HFFc6 (cell line): ENCODE measurements at regions not wholly inside any gene's neighbourhood (a gene's known extent, or its start where the extent isn't known, plus 50 kb on each side); places are given as distances from the start of the nearest gene placed in this dataset.

Source experiments
- DNase-seq: peaks from one replicate; pipeline ENCODE4 v3.0.0-alpha.2; 2018
- H3K27ac Mint-ChIP-seq: 2 replicates; pipeline ENCODE4 v1.8.0; 2020; ENCODE audit warnings: mild to moderate bottlenecking, mixed read lengths
- H3K27me3 Mint-ChIP-seq: 2 replicates; pipeline ENCODE4 v1.8.0; 2021; ENCODE audit warnings: mild to moderate bottlenecking, moderate library complexity, mixed read lengths; ENCODE audit not compliant: insufficient read depth
- H3K36me3 Mint-ChIP-seq: 2 replicates; pipeline ENCODE4 v1.8.0; 2021; ENCODE audit warnings: low read depth, mixed read lengths
- H3K4me1 Mint-ChIP-seq: 2 replicates; pipeline ENCODE4 v1.8.0; 2020; ENCODE audit warnings: low read depth, mixed read lengths
- H3K4me3 Mint-ChIP-seq: 2 replicates; pipeline ENCODE4 v1.8.0; 2020; ENCODE audit warnings: mild to moderate bottlenecking, moderate library complexity, mixed read lengths
- H3K9me3 Mint-ChIP-seq: 2 replicates; pipeline ENCODE4 v1.8.0; 2020; ENCODE audit warnings: mild to moderate bottlenecking, mixed read lengths
- TF ChIP-seq, protein P1 (sequence below): fragments of 200-600 bp; sonication (generic); IDR thresholded peaks from 2 replicates; pipeline ENCODE4 v1.5.0; 2021; ENCODE audit warnings: antibody characterized with exemption, mild to moderate bottlenecking

DNA sequence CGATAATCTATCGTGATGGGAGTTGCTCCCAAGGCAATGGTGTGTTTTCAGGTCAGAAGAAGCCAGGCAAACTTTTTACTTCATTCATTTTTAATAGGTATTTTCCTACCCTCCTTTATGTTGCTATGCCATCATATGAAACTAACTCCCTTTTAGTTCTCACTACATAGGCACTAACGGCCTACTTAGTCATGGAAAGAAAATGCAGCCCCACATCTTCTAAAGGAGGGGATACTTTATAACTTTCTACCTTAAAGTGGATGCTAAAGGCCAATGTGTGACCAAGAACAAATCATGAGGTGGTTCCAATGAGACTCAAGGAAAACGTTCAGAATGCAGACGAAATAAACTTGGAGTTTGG is 193.8 kb downstream of the FOXA2 start:
- TF ChIP-seq, protein P1, sequence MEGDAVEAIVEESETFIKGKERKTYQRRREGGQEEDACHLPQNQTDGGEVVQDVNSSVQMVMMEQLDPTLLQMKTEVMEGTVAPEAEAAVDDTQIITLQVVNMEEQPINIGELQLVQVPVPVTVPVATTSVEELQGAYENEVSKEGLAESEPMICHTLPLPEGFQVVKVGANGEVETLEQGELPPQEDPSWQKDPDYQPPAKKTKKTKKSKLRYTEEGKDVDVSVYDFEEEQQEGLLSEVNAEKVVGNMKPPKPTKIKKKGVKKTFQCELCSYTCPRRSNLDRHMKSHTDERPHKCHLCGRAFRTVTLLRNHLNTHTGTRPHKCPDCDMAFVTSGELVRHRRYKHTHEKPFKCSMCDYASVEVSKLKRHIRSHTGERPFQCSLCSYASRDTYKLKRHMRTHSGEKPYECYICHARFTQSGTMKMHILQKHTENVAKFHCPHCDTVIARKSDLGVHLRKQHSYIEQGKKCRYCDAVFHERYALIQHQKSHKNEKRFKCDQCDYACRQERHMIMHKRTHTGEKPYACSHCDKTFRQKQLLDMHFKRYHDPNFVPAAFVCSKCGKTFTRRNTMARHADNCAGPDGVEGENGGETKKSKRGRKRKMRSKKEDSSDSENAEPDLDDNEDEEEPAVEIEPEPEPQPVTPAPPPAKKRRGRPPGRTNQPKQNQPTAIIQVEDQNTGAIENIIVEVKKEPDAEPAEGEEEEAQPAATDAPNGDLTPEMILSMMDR: no peak
- no peaks in the 10 kb centered on the region; the same call in 1 of the 2 replicates for H3K36me3 Mint-ChIP-seq
- DNase-seq: no peak
- H3K4me3 Mint-ChIP-seq: no peak overlapping the region
- no peaks in the 10 kb centered on the region for H3K27me3 Mint-ChIP-seq
- no peaks in the 10 kb centered on the region for H3K4me1 Mint-ChIP-seq
- peaks cover 52% of the 10 kb centered on the region for H3K9me3 Mint-ChIP-seq
- no peak overlapping the region for H3K27ac Mint-ChIP-seq

DNA sequence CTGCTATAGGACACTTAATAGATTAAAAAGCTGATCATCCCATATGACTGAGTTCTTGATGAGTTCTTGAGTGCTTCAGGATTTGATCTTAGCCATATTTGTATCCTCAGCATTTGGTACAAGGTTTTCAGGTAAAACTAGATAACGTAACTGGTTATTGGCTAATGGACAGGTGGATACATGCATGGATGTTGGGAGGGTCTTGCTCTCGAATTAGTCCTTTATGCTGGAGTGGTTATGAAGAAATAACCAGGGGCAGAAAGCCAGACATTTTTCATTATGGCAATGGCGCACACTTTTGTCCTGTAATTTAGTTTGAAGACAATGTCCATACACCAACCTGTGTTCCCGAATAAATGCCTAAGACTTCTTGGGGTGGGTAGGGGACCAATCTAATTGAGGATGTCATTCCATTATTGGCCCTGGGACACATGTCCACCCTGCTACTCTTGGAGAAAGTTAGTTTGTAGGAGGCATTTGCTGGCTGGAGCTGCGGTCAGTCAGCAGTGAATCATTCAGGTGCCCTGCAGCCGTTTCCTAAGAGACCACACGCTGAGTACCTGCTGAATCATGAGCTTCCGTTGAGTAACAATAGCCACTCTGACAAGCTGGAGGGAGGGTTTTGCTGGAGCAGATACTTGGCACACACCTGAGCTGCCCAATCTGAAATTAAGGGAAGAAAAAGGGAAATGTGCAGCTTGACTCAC is 194.4 kb downstream of the FOXA2 start:
- TF ChIP-seq, protein P1: no peak
- Mint-ChIP-seq H3K4me1 (no peaks in the 10 kb centered on the region), H3K9me3 (peaks cover 51% of the 10 kb centered on the region), H3K36me3 (no peaks in the 10 kb centered on the region; the same call in 1 of the 2 replicates), H3K4me3 (no peak overlapping the region), H3K27me3 (no peaks in the 10 kb centered on the region), H3K27ac (no peak overlapping the region)
- DNase-seq: no peak

DNA sequence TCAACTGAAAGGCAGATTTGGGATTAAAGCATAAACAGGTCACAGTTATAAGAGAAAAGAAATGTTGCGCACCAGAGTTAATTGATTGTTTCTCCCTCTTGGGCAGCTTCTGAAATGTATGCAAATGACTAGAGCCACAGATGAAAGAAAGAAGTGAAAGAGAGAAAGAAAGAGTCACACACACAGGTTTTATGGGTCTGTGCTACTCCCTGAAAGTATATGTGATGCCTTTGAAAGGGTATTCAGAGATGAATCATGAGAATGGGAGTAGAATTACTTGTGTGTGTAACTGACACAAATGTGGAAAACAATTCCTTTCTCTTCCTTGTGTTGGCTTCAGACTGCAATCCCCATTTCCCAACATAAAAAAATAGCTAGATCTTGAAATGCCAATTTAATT is 196.9 kb downstream of the FOXA2 start:
- no peaks in the 10 kb centered on the region for H3K27me3 Mint-ChIP-seq
- H3K36me3 Mint-ChIP-seq: no peaks in the 10 kb centered on the region; the same call in 1 of the 2 replicates
- no peaks in the 10 kb centered on the region for H3K4me1 Mint-ChIP-seq
- DNase-seq: no peak
- H3K27ac Mint-ChIP-seq: no peak overlapping the region
- TF ChIP-seq, protein P1: no peak
- no peak overlapping the region for H3K4me3 Mint-ChIP-seq
- H3K9me3 Mint-ChIP-seq: peaks cover 39% of the 10 kb centered on the region

DNA sequence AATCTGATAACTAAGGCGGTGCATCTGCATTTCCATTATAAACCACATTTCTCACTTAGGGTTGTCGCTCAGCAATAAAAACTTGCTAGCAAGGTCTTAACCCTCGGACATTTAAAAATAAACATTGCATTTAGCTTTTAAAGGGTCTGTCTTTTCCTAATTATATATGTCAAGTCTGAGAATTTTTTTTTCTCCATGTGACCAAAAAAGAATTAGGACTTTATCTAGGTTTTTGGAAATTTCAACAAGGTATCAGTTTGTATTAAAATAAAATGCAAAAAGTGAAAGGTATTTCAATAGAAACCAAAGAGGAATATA is 198.1 kb downstream of the FOXA2 start:
- no peaks in the 10 kb centered on the region for H3K4me1 Mint-ChIP-seq
- H3K9me3 Mint-ChIP-seq: peaks cover 51% of the 10 kb centered on the region
- TF ChIP-seq, protein P1: no peak
- no peak for DNase-seq
- H3K36me3 Mint-ChIP-seq: no peaks in the 10 kb centered on the region; the same call in 1 of the 2 replicates
- no peaks in the 10 kb centered on the region for H3K27me3 Mint-ChIP-seq
- H3K4me3 Mint-ChIP-seq: no peak overlapping the region
- H3K27ac Mint-ChIP-seq: no peak overlapping the region

DNA sequence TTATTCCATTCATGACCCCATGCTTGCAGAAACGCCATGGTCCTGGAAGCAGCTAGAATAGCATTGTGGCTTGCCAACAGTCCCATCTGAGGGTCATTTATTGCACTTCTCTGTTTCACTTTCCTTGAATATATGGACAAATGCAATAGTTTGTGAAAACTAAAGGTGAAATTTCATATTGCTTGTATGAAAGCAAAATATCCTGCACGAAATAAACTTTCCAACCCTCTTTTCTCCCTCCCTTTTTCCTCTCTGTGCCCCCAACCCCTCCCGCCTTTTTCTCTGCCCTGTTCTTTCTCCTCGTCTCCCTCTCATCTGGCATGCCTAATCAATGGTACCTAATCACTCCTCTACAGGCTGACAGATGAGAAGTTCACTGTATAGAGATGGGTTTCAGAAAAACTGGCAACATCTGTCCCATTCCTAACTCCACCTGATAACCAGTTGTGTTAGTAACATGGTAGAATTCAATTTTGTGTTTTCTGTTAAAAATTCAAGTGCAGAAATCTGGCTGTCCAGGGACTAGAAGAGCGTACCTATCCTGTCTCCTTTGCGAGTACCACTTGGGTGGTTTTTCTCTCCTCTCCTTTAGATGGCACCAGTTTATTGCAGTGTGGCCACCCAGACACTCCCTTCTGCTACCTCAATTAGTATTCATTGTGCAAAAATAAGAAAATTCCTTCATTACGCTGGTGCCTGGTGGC is 198.6 kb downstream of the FOXA2 start:
- TF ChIP-seq, protein P1: no peak
- Mint-ChIP-seq H3K9me3 (peaks cover 52% of the 10 kb centered on the region), H3K4me1 (no peaks in the 10 kb centered on the region), H3K4me3 (no peak overlapping the region), H3K27me3 (no peaks in the 10 kb centered on the region), H3K36me3 (no peaks in the 10 kb centered on the region; the same call in 1 of the 2 replicates), H3K27ac (no peak overlapping the region)
- DNase-seq: no peak
